ENCODE measurements at regions not wholly inside any gene's neighbourhood (a gene's known extent, or its start where the extent isn't known, plus 50 kb on each side); places are given as distances from the start of the nearest gene placed in this dataset.
"Not testable (repeated sequence)": the region's sequence is repeated elsewhere in the genome, so short reads cannot be mapped to it uniquely, and the experiment has no call there.

DNA sequence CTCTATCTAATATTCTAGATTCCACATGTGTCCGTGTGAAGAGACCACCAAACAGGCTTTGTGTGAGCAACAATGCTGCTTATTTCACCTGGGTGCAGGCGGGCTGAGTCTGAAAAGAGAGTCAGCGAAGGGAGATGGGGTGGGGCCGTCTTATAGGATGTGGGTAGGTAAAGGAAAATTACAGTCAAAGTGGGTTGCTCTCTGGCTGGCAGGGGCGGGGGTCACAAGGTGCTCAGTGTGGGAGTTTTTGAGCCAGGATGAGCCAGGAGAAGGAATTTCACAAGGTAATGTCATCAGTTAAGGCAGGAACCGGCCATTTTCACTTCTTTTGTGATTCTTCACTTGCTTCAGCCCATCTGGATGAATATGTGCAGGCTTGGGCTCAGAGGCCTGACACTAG, 779.3 kb downstream of the RNF144A start:
- not testable (repeated sequence) for H3K9me3 ChIP-seq (ENCODE audit: control insufficient read depth in 3 of 3, low read length in 3 of 3); H3K27ac ChIP-seq (ENCODE audit: low read depth, low read length); H3K9ac ChIP-seq (ENCODE audit: low read depth in 1 of 3, low read length in 3 of 3); H3K27me3 ChIP-seq (ENCODE audit: control insufficient read depth in 3 of 3, insufficient read depth in 3 of 3, low read length in 3 of 3); H3K36me3 ChIP-seq (ENCODE audit: control insufficient read depth in 3 of 3, insufficient read depth in 3 of 3, low read length in 3 of 3); H3K4me1 ChIP-seq (ENCODE audit: control insufficient read depth in 3 of 3, insufficient read depth in 3 of 3, low read length in 3 of 3); H3K4me3 ChIP-seq (ENCODE audit: low read length in 3 of 3)

DNA sequence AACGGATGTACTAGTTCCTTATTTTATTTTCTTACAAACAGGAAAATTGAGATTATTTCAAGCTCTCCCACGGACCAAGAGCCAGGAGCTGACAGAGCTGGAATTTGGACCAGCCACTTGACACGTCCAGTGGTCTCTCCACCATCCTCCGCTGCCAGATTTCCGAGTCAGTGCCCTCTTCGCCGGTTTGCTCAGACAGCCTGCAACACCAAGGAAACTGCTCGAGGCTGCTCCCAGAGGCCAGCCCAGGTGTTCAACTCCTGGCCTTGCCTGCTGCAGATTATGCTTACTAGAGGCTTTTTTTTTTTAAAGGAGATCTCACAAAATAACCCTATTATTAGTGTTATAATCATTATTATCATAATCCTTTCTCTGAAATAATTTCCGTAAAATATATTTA, 779.8 kb downstream of the RNF144A start:
- no peaks in the 10 kb centered on the region for H3K4me1 ChIP-seq (ENCODE audit: control insufficient read depth in 3 of 3, insufficient read depth in 3 of 3, low read length in 3 of 3)
- no peaks in the 10 kb centered on the region for H3K27me3 ChIP-seq (ENCODE audit: control insufficient read depth in 3 of 3, insufficient read depth in 3 of 3, low read length in 3 of 3)
- no peak overlapping the region for H3K4me3 ChIP-seq (ENCODE audit: low read length in 3 of 3)
- H3K9ac ChIP-seq (ENCODE audit: low read depth in 1 of 3, low read length in 3 of 3), result no peak overlapping the region
- H3K36me3 ChIP-seq (ENCODE audit: control insufficient read depth in 3 of 3, insufficient read depth in 3 of 3, low read length in 3 of 3), result no peaks in the 10 kb centered on the region
- no peaks in the 10 kb centered on the region for H3K9me3 ChIP-seq (ENCODE audit: control insufficient read depth in 3 of 3, low read length in 3 of 3)
- H3K27ac ChIP-seq (ENCODE audit: low read depth, low read length), result no peak overlapping the region

DNA sequence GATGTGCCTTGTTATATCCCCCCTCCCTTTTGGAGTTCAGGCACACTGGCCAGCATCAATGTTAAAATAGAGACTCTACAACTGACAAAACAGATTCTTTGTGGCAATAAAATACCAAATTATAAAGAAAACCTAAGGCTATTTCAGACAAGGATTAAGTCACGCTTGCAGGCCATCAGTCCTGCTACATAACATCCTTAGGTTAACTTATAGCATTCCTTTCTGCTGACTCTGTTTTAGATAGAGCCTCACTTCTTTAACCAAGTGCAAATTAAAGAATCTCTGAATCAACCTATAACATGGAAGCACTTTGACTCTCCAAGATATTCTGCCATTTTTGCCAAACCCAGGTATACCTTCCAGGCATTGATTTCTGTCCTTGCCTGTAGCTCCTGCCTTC, 784.6 kb downstream of the RNF144A start:
- H3K27ac ChIP-seq (ENCODE audit: low read depth, low read length), result no peak overlapping the region
- H3K9ac ChIP-seq (ENCODE audit: low read depth in 1 of 3, low read length in 3 of 3), result no peak overlapping the region
- no peak overlapping the region for H3K4me3 ChIP-seq (ENCODE audit: low read length in 3 of 3)
- no peaks in the 10 kb centered on the region for H3K4me1 ChIP-seq (ENCODE audit: control insufficient read depth in 3 of 3, insufficient read depth in 3 of 3, low read length in 3 of 3)
- no peaks in the 10 kb centered on the region for H3K9me3 ChIP-seq (ENCODE audit: control insufficient read depth in 3 of 3, low read length in 3 of 3)
- H3K27me3 ChIP-seq (ENCODE audit: control insufficient read depth in 3 of 3, insufficient read depth in 3 of 3, low read length in 3 of 3), result peaks cover 0 to 4% (median 0%) of the 10 kb centered on the region in 3 donors
- no peaks in the 10 kb centered on the region for H3K36me3 ChIP-seq (ENCODE audit: control insufficient read depth in 3 of 3, insufficient read depth in 3 of 3, low read length in 3 of 3)

DNA sequence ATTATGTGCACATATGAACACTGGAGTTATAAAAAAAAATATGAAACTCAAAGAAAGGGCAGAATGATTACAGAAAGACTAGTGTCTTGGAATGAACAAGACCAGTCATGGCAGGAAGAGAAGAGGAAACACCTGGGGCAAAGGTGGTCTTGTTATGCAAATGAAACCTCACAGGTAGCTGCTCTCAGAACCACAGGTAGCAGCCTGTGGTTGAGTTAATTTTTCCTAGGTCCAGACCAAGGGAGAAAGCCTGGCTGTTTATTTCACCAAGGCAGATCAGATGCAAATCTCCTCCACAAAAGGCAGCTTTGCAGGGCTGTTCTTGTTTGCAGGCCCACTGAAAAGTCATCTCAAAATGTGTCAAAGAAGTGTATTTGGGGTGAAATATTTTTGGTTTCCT, 785.8 kb downstream of the RNF144A start:
- Histone ChIP-seq H3K9ac (ENCODE audit: low read depth in 1 of 3, low read length in 3 of 3) (no peak overlapping the region), H3K36me3 (ENCODE audit: control insufficient read depth in 3 of 3, insufficient read depth in 3 of 3, low read length in 3 of 3) (no peaks in the 10 kb centered on the region), H3K4me1 (ENCODE audit: control insufficient read depth in 3 of 3, insufficient read depth in 3 of 3, low read length in 3 of 3) (no peaks in the 10 kb centered on the region), H3K27ac (ENCODE audit: low read depth, low read length) (no peak overlapping the region), H3K27me3 (ENCODE audit: control insufficient read depth in 3 of 3, insufficient read depth in 3 of 3, low read length in 3 of 3) (peaks cover 0 to 4% (median 0%) of the 10 kb centered on the region in 3 donors), H3K9me3 (ENCODE audit: control insufficient read depth in 3 of 3, low read length in 3 of 3) (no peaks in the 10 kb centered on the region), H3K4me3 (ENCODE audit: low read length in 3 of 3) (no peak overlapping the region)

DNA sequence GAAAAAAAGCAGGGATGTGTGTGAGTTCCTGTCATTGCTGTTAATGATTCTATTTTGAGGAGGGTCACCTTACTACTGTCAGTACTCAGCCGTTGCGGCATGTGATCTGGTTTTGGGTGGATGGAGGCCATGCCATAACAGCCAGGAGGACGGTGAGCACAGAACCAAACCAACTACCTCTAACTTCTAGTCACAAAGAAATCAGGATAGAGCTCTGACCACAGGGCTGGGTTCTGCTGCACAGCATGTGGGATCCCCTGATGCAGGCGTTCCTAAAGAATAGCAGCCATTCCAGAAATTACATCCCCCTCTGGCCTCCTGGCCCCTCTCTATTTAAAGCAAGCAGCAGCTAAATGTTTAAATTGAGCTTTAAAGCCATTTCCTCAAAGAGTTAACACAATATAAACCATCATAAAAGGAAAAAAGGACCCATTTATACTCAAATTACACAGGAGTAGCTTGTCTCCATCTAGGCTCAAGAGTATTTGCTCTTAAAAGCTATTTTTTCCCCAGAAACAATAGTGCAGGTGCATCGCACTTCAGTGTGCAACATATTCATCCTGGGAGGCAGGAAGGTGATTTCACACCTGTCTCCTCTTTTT, 786.4 kb downstream of the RNF144A start:
- no peaks in the 10 kb centered on the region for H3K4me1 ChIP-seq (ENCODE audit: control insufficient read depth in 3 of 3, insufficient read depth in 3 of 3, low read length in 3 of 3)
- H3K27ac ChIP-seq (ENCODE audit: low read depth, low read length), result no peak overlapping the region
- no peak overlapping the region for H3K9ac ChIP-seq (ENCODE audit: low read depth in 1 of 3, low read length in 3 of 3)
- no peaks in the 10 kb centered on the region for H3K9me3 ChIP-seq (ENCODE audit: control insufficient read depth in 3 of 3, low read length in 3 of 3)
- peaks cover 0 to 4% (median 0%) of the 10 kb centered on the region in 3 donors for H3K27me3 ChIP-seq (ENCODE audit: control insufficient read depth in 3 of 3, insufficient read depth in 3 of 3, low read length in 3 of 3)
- H3K36me3 ChIP-seq (ENCODE audit: control insufficient read depth in 3 of 3, insufficient read depth in 3 of 3, low read length in 3 of 3), result no peaks in the 10 kb centered on the region
- H3K4me3 ChIP-seq (ENCODE audit: low read length in 3 of 3), result no peak overlapping the region

DNA sequence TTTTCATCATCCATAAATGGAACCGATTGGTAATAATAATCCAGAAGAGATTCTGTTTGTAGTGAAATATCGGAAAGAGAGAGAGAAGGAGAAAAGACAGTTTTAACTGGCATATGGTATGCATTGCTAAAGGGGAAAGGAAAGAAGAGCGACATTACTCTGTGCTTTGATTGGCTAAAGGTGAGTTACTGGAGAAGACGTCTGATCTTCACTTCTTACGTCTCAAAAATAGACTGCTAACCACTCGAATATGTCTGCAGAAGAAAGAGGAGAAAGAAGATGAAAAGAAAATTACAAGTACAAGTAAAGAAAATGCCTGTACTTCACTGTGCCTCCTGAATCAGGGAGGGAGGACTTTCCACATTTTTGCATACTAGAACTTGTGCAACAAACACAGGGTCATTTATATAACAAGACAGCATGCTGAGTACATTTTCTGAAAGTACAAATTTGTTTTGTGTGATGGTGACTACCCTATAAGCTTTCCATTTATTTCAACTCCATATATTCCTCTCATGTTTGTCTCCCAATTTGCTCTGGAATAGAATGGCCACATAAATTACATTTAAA, 787.2 kb downstream of the RNF144A start:
- Histone ChIP-seq H3K4me3 (ENCODE audit: low read length in 3 of 3) (no peak overlapping the region), H3K9ac (ENCODE audit: low read depth in 1 of 3, low read length in 3 of 3) (no peak overlapping the region), H3K27ac (ENCODE audit: low read depth, low read length) (no peak overlapping the region), H3K9me3 (ENCODE audit: control insufficient read depth in 3 of 3, low read length in 3 of 3) (no peaks in the 10 kb centered on the region), H3K36me3 (ENCODE audit: control insufficient read depth in 3 of 3, insufficient read depth in 3 of 3, low read length in 3 of 3) (no peaks in the 10 kb centered on the region), H3K4me1 (ENCODE audit: control insufficient read depth in 3 of 3, insufficient read depth in 3 of 3, low read length in 3 of 3) (no peaks in the 10 kb centered on the region), H3K27me3 (ENCODE audit: control insufficient read depth in 3 of 3, insufficient read depth in 3 of 3, low read length in 3 of 3) (peaks cover 0 to 4% (median 0%) of the 10 kb centered on the region in 3 donors)

DNA sequence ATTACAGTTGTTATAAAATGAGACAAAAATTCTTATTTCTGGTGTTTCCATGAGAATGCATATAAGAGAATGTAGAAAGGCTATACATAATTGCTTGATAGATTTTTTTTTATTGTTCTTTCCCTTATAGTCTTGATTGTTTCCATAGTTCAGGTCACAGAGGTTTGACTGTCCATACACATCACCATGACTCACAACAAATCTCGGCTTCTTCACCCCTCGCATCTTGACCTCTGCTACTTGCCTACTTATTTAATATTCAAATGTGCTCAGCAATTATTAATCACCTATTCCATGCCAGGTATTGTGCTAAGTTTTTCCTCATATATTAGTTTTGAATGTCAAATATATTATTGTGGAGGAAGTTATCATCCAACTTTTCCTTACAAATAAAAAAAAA, 789.6 kb downstream of the RNF144A start:
- no peak overlapping the region for H3K27ac ChIP-seq (ENCODE audit: low read depth, low read length)
- H3K9ac ChIP-seq (ENCODE audit: low read depth in 1 of 3, low read length in 3 of 3), result no peak overlapping the region
- peaks cover 0 to 4% (median 0%) of the 10 kb centered on the region in 3 donors for H3K27me3 ChIP-seq (ENCODE audit: control insufficient read depth in 3 of 3, insufficient read depth in 3 of 3, low read length in 3 of 3)
- H3K9me3 ChIP-seq (ENCODE audit: control insufficient read depth in 3 of 3, low read length in 3 of 3), result no peaks in the 10 kb centered on the region
- H3K36me3 ChIP-seq (ENCODE audit: control insufficient read depth in 3 of 3, insufficient read depth in 3 of 3, low read length in 3 of 3), result no peaks in the 10 kb centered on the region
- H3K4me3 ChIP-seq (ENCODE audit: low read length in 3 of 3), result no peak overlapping the region
- no peaks in the 10 kb centered on the region for H3K4me1 ChIP-seq (ENCODE audit: control insufficient read depth in 3 of 3, insufficient read depth in 3 of 3, low read length in 3 of 3)

DNA sequence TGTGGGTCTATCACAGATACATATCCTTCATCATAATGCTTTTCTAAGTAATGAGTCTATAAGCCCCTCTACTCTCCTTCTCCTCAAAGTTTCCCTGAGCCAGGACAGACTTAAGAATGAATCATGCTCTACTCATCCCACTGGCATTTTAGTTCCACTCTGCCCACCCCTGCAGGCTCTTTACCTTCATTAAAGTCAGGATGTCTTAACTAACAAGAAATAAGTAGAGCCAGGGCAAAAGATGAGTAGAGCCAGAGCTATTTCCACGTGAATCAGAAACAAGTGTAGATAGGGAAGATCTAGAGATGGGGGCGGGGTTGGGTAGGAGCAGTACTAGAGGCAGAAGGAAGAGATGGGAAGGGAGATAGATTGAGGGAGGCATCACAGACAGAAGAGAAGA, 790.5 kb downstream of the RNF144A start:
- Histone ChIP-seq H3K27ac (ENCODE audit: low read depth, low read length) (no peak overlapping the region), H3K9me3 (ENCODE audit: control insufficient read depth in 3 of 3, low read length in 3 of 3) (no peaks in the 10 kb centered on the region), H3K9ac (ENCODE audit: low read depth in 1 of 3, low read length in 3 of 3) (no peak overlapping the region), H3K4me1 (ENCODE audit: control insufficient read depth in 3 of 3, insufficient read depth in 3 of 3, low read length in 3 of 3) (no peaks in the 10 kb centered on the region), H3K27me3 (ENCODE audit: control insufficient read depth in 3 of 3, insufficient read depth in 3 of 3, low read length in 3 of 3) (peaks cover 0 to 4% (median 0%) of the 10 kb centered on the region in 3 donors), H3K4me3 (ENCODE audit: low read length in 3 of 3) (no peak overlapping the region), H3K36me3 (ENCODE audit: control insufficient read depth in 3 of 3, insufficient read depth in 3 of 3, low read length in 3 of 3) (no peaks in the 10 kb centered on the region)

DNA sequence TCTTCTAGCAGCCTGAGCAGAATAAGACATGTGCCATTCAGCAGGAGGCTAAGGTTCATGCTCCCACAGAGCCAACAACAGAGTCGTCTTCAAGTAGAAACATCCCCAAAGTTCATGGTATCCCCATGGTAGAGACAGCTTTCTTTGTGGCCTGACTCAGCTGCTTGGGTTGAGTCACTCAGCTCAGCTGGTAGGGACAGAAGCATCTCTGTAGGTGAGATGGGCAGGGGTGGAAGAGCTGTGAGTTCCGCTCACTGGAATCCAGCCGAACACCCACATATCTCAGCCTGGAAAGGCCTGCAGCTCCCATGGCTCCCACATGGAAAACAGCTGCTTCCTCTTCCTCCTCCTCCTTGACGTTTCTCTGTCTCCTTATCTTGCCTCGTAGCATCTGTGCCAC, 792.7 kb downstream of the RNF144A start:
- Histone ChIP-seq H3K27ac (ENCODE audit: low read depth, low read length) (no peak overlapping the region), H3K4me3 (ENCODE audit: low read length in 3 of 3) (no peak overlapping the region), H3K9me3 (ENCODE audit: control insufficient read depth in 3 of 3, low read length in 3 of 3) (no peaks in the 10 kb centered on the region), H3K4me1 (ENCODE audit: control insufficient read depth in 3 of 3, insufficient read depth in 3 of 3, low read length in 3 of 3) (no peaks in the 10 kb centered on the region), H3K9ac (ENCODE audit: low read depth in 1 of 3, low read length in 3 of 3) (no peak overlapping the region), H3K27me3 (ENCODE audit: control insufficient read depth in 3 of 3, insufficient read depth in 3 of 3, low read length in 3 of 3) (no peaks in the 10 kb centered on the region), H3K36me3 (ENCODE audit: control insufficient read depth in 3 of 3, insufficient read depth in 3 of 3, low read length in 3 of 3) (no peaks in the 10 kb centered on the region)

DNA sequence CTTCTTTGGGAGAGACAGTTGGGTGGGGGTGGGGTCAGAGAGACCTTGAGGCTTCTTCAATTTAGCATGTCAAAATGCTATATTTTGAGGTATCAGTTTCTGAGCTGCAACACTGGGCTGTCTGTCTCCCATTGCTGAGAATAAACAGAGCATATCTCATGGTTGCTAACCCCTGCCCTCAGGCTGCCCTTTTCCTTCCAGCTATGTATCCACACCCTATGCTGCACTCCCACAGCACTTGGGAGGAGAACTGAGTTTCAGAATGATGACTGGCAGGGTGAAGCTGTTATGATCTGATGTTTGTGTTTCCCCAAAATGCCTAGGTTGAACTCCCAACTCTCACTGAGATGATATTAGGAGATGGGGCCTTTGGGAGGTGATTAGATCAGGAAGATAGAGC, 794.0 kb downstream of the RNF144A start:
- Histone ChIP-seq H3K4me3 (ENCODE audit: low read length in 3 of 3) (no peak overlapping the region), H3K9me3 (ENCODE audit: control insufficient read depth in 3 of 3, low read length in 3 of 3) (no peaks in the 10 kb centered on the region), H3K27me3 (ENCODE audit: control insufficient read depth in 3 of 3, insufficient read depth in 3 of 3, low read length in 3 of 3) (no peaks in the 10 kb centered on the region), H3K9ac (ENCODE audit: low read depth in 1 of 3, low read length in 3 of 3) (no peak overlapping the region), H3K27ac (ENCODE audit: low read depth, low read length) (no peak overlapping the region), H3K36me3 (ENCODE audit: control insufficient read depth in 3 of 3, insufficient read depth in 3 of 3, low read length in 3 of 3) (no peaks in the 10 kb centered on the region), H3K4me1 (ENCODE audit: control insufficient read depth in 3 of 3, insufficient read depth in 3 of 3, low read length in 3 of 3) (no peaks in the 10 kb centered on the region)
